ENCODE measurements at regions not wholly inside any gene's neighbourhood (a gene's known extent, or its start where the extent isn't known, plus 50 kb on each side); places are given as distances from the start of the nearest gene placed in this dataset.

DNA sequence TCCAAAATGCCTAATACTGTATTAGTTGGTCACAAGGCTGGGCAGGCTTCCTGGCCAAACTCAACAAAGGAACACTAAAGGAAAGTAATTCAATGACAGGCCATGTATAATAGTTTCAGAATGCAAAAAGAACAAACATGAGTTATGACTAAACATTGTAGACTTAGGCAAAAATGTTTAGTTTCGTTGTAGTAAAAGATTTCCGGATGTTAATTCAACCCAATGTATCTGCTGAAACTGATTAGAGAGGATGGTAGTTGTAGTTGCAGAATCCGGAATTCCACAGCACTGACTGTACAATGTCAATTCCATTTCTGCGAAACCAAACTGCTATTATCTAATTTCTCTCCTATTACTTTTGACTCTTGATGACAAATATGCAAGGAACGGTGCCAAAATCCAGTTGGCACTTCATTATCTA is 117.9 kb upstream of the FST start:
- no peak for TF ChIP-seq TAF1 (IDR thresholded peaks at IDR 0.05; ENCODE audit: low read depth, low read length)
- TF ChIP-seq POLR2A (IDR thresholded peaks at IDR 0.05; ENCODE audit: low read depth, low read length) = no peak
- no peak for TF ChIP-seq POLR2AphosphoS5 (IDR thresholded peaks at IDR 0.05; ENCODE audit: low read depth, low read length)
- no peak for TF ChIP-seq SPI1 (IDR thresholded peaks at IDR 0.05; ENCODE audit: low read depth, low read length)
- no peak for TF ChIP-seq PAX5 (IDR thresholded peaks at IDR 0.05; ENCODE audit: insufficient read depth, low read length, severe bottlenecking)
- no peak for TF ChIP-seq POU2F2 (IDR thresholded peaks at IDR 0.05; ENCODE audit: low read depth, low read length)

Data from GM12891 (cell line).